ENCODE measurements at regions not wholly inside any gene's neighbourhood (a gene's known extent, or its start where the extent isn't known, plus 50 kb on each side); places are given as distances from the start of the nearest gene placed in this dataset.

DNA sequence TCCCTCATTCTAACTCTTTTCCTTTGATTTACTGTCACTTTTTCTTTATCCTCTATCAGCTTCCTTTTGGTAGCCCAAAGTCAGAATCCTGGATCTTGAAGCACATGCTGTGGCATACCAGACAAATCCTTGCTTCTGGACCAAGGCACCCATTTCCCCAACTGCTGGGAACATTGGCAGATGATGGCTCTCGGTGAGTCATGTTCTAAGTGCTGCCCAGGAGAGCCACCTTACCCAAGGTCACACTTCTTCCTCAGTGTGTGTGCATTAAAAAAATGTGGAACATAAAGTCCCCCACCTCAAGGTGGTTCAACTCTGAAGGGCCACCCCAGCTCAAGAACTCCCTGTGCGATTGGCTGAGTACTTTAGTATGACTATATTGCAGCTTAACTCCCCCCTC, 141.4 kb upstream of the PUM3 start:
- no peak for DNase-seq (ENCODE audit: low read depth in 2 of 2)

DNA sequence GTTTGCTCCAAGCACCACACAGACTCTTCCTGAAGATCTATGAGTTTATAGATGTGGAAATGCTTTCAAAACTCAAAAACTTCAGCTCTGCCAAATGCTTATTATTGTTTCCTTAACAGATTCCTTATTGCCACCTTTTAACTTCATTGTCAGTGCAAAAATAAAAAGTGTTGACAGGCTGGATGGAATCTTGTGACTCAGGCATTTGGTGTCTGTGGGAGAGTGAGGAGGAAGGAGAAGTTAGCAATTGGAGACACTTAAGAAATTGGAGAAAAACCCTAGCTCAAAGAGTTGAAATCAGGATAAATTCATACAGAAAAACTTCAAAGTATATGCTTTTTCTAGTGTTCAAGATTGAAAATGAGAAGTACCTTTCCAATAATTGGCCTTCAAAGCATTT, 140.6 kb upstream of the PUM3 start:
- peak; percentile 67 for DNase-seq (ENCODE audit: low read depth in 2 of 2)

DNA sequence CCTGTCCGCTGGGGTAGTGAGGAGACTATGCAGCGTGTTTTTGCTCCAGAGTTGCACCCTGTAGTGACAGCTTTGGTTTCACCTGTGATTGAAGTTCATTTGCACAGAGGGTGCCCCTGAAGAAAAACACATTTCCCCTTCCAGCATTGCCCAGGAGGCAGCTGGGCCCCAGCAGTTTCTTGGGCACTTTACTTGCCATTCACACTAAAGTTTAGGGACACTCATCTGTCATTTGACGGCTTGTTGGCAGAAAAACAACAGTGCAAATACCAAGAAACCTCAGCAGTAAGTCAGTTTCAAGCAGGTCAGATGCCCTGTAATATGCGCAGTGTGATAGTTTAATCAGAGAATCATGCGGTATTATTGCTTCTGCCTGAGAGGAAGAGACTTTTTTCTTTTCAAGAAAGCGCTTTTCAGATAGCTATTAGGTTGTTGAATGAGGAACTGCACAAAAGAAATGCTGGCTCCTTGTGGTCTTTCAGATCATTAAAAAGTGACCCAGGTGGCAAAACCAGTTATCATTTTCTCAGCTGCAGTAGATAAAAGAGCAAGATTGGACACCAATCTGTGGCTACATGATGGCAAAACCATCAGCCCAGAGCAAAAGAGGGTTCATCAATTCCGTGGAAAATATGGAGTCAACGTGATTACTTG, 136.2 kb upstream of the PUM3 start:
- no peak for DNase-seq (ENCODE audit: low read depth in 2 of 2)

DNA sequence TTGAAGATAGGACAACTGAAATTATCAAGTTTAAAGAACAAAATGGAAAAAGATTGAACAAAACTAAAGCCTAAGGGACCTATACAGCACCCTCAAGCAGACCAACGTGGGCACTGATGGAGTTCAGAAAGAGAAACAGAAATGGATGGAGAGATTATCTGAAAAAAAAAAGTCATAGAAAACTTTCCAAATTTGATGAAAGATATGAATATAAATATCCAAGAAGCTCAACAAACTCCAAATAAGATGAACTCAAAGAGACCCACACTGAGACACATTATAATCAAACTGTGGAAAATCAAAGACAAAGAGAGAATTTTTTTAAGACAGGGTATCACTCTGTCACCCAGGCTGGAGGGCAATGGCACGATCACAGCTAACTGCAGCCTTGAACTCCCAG, 128.6 kb upstream of the PUM3 start:
- DNase-seq (ENCODE audit: low read depth in 2 of 2): no peak

DNA sequence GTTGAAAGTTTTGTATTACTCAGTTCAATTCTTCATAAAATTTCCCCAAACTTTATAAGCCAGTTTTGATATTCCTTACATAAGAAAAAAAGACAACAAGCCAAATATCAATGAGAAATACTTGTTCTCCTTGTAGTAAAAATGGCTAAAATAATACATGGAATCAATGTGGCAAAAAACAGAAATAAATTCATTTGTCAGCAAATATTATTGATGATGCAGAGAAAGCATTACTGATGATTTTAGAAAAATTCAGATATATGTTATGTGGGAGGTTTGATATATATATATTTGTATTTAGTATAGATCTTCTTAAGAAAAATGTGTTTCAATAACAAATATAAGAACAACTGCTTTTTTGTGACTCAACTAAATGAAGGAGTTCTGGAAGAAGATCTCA, 127.0 kb upstream of the PUM3 start:
- no peak for DNase-seq (ENCODE audit: low read depth in 2 of 2)

DNA sequence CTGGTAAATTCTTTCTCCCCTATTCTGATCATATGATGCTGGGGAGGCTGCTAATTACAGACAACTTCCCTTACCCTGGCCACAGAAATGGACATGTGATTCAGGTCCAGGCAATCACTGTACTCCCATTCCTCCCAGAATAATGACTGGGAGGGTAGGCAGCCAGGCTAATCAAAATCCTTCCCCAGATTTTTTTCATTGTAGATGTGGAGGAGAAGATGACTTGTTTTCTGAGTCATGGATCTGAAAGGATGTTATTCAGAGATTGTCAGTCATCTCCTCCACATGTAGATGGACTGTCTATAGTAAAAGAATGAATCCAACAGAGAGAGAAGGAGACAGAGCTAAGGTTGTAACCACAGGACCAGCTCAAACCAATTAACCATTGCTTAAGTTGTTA, 123.9 kb upstream of the PUM3 start:
- DNase-seq (ENCODE audit: low read depth in 2 of 2): peak; percentile 68 to 69

DNA sequence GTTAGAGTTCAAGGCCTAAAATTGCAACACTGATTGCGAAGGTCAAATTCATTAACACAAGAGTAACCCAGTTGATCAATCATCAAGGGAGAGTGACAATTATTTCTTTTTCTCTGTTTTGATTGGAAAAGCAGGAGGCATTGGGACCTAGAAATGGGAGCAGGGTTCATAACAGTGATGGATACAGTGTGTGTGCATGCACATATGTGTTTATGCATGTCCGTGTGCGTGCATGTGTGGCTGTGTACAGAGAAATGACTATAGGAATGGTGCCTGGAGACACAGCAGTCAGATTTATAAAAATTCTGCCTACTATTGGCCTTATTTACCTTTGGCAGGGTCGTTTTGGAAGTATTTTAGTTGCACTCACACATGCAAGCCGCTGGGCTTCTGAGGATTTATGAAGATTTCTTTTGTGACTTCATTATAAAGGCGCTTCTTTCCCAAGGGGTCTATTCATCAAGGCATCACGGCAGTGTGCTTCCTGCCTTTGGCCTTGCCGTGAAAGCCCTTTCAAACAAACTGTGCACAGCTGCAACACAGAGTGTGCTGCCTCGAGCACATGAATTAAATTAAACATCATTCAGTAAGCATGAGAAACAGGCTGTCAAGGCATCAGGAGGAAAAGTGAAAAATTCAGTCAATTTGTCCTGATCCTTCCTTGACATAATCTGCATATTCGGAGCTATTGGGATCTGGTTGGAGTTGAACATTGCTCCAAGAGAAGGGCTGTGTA, 122.8 kb upstream of the PUM3 start:
- DNase-seq (ENCODE audit: low read depth in 2 of 2): peak; percentile 55 to 61

DNA sequence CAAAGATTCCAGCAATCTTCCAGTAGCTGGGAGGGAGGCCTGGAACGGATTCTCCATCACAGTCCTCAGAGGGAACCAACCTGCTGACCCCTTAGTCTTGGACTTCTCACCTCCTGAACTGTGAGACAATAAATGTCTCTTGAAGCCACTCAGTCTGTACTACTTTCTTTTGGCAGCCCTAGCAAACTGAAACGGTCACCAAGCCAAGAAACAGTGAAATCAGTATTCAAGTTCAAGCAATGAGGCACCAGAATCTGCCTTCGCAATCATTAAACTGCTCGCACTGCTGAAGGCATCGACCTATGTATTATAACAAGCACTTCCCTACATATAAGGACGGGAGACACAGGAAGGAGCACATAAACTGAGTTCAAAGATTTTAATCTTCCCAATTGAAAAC, 120.6 kb upstream of the PUM3 start:
- DNase-seq (ENCODE audit: low read depth in 2 of 2): no peak

DNA sequence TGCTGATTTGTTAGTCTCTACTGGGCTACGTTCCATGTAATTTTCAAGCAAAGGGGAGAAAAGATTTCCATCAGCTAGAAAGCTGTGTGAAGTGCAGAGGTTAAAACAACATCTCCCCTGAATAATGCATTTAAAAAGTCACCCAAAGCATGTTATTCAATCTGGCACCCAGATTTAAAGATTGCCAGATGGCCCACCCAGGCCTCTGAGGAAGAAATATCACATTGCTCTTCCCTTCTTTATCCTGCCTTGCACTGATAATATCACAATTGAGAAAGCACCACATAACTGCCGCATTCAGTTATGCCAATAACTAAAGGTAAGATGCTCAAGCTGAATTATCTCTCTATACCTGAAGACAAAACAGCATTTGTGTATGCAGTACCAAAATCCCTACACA, 119.4 kb upstream of the PUM3 start:
- no peak for DNase-seq (ENCODE audit: low read depth in 2 of 2)

DNA sequence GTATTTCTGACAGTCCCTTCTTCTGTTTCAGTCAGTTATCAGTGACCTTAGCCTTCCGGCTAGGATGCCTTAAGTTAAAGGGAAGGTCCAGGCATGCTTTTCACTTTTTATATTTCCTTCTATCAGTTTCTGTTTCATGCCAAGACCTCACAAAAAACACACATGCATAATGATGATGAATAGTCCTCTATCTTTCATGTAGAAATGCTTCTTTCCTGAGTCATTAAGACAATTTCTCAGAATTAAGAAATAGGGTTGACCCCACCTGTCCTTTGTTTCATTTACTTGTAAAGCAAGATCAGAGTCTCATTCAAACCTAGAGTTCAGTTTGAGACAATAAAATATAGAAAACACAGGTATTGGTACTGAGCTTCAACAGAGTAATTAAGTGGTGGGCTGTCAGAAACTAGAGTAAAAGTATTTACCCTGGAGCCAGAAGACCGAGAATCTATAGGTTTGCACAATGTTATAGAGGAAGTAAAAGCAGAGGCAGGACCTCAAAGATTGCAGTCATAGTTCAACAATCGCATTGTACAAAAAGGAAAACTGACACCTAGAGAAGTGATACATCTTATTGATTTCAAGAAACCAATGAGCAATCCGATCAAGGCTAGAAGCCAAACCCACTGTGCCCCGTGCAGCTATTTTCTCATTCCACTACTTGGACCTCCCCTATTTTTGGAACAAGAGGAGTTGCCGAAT, 118.7 kb upstream of the PUM3 start:
- DNase-seq (ENCODE audit: low read depth in 2 of 2): no peak

DNA sequence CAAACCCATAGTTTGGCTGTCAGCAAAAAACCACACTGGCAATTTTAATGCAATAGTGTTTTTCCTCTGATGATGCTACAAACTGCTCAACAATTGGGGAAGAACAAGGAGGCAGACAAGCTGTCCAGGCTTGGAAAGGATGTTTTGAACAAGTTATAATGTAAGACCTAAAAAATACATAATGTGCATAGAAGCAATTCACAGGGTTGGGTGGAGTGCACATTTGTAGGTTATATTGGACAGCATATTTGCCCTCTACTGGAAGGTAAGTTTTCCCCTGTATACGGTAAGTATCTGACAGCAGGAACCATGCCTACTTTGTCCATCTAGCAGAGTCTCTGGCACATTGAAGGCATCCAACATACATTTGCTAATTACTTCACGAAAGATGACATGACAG, 114.3 kb upstream of the PUM3 start:
- DNase-seq (ENCODE audit: low read depth in 2 of 2): no peak

DNA sequence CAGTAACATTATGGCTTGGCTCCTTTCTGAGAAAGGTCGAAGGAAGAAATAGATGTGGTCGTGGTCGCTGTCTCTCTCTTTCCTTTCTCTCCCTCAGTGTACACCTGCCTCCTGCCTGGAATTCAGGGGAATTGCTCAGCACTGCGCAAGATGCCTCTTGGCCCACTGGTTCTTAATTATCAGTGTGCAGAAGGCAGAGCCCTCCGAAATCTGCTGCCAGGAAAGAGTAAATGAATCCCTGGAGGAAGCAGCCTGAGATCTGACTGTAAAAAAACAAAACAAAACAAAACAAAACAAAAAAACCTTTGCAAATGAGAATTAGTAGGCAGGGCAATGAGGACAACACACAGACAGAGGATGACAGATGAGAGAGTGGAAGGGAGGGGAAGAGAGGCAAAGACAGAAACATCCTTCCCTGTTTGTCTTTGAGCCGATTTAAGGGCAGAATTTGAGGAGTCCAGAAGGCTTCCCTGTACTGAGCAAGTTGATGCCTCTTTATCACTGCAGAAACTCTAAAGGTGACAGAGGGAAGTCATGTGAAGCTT, 113.8 kb upstream of the PUM3 start:
- DNase-seq (ENCODE audit: low read depth in 2 of 2): no peak

DNA sequence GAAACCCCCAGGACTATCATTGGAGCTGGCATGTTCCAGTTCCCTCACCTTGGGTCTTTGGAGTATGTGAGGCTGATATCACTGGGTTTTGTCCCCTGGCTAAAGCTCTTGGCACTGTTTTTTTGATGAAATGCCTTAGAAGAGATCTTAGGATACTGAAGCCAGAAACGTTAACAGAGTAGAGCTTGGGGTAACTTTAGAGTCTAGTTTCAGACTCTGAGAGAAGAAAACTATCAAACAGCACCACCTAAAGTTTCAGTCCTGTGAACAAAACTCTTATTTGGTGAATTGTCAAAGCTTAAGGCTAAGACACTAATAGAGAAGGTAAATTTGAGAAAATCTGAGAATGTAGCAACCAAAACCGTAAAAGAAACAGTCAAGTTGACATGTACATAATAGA, 111.7 kb upstream of the PUM3 start:
- no peak for DNase-seq (ENCODE audit: low read depth in 2 of 2)

DNA sequence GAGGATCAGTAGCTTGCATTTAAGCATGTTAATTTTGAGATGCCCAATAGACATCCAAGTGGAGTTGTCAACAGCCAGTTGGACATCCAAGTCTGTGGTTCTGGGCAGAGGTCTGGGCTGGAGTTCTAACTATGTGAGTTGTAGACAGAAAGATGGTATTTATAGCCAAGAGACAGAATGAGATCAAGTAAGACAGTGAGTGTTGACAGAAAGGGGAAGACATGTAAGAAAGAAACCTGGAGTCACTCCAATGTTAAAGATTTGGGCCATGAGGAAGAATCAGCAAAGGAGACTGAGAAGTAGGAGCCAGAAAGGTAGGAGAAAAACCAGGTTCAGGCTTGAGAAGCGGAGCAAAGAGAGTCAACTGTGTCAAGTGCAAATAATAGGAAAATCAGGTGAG, 95.5 kb upstream of the PUM3 start:
- DNase-seq (ENCODE audit: low read depth in 2 of 2): no peak

DNA sequence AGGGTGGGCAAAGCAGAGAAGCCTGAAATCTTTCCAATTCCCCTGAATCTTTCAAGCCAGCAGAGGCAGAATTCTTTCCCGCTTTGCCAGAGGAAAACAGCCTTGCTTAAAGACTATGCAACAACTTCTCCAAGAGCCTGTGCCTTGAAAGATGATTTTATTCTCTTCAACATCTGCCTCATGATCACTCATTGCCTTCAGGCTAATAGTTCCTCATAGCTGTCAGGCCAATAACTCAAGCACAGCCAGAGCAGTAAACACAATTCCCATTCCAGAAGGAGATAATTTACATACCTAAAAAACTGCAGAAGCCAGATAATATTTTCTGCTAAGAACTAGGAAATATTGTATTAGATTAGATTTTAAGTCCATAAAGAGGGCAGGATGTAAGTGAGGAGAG, 92.3 kb upstream of the PUM3 start:
- no peak for DNase-seq (ENCODE audit: low read depth in 2 of 2)

DNA sequence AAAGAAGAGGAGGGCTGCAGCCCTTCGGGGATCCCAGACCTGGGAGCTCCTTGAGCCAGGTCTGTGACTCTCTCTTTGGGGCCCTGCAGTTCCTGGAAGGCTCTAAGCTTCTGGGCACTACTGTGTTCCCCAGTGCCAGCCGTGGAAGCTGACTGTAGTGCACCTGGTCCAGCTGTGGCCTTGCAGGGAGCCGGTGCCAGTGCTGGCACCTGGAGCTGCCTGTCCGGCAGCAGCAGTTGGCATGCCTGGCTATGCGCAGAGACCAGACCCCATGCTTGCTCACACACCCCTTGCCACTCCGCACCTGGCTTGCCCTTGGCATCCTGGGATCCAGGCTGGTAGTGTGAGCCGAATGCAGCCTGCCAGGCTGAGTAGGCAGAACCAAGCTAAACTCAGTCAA, 91.0 kb upstream of the PUM3 start:
- no peak for DNase-seq (ENCODE audit: low read depth in 2 of 2)

DNA sequence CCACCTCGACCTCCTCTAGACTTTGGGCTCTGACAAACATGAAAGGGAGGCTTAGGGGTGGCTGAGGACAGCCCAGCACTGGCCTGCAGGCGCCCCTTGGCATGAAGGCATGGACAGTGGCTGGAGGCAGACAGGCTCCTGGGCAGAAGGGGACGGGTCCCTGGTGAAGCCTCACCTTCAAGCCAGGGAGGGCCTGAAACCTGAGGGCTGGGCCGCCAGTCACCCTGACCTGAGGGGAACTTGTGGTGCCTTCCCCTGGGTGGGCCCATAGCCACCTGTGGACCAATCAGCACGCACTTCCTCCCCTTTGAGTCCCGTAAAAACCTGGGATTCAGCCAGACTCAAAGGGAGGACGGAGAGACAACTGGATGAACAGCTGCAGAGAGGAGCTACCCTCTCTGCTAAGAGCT, 90.4 kb upstream of the PUM3 start:
- DNase-seq (ENCODE audit: low read depth in 2 of 2): no peak

DNA sequence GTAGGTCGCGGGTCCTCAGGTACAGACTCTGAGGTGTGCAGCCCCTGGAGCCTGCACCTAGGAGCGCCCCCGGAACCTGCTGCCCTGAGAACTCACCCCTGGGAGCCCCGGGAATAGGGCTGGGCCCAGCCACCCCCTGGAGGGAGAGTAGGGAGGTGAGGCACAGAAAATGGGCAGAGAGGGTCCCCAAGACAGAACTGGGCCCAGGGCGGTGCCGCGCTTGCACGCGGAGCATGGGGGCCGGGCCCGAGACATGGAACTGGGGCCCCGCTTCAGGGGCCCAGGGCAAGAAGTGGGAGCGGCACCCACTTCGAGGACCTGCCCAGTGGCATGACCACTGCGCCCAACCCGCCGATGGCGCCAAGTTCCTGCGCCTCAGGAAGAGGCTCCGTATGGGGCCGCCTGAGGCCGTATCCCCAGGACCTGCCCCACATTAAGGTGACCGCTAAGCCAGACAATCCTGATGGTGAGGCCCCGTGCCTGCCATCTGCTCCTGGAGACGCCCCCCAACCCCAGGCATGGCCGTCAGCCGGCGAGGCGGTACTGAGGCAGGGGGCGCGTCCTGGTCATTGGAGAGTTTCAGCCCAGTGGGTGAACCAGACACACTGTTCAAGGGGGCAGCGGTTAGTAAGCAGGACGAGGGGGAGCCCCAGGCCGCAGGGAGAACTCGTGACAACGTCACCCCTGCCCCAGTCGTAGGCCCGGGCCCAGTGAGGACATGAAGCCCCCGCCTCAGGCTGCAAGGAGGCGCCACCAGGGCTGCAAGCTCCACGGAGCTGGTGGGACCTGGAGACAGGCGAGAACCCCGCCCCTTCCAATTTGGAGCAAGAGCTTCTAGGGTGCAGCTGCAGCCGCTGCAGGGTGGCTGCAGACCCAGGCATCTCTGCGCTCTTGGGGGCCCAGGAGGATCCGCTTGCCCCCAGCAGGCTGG, 89.5 kb upstream of the PUM3 start:
- no peak for DNase-seq (ENCODE audit: low read depth in 2 of 2)

DNA sequence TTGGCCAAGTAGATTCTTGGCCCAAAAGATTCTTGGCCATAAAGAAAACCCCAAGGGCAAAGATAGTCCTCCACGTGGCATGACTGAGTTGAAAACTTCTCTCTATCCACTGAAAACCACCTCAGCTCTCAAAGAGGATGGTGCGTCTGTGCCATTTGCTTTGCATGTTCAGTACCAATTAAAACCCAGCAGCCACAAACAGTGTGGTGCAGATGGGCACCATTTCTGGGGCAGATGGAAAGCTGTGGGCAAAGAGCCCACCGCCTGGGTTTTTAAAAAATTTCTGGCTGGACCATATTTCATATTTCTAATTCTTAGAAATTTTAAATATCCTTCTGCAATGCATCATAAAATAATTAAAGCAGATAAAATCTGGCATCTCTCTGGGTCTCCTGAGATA, 84.5 kb upstream of the PUM3 start:
- no peak for DNase-seq (ENCODE audit: low read depth in 2 of 2)

DNA sequence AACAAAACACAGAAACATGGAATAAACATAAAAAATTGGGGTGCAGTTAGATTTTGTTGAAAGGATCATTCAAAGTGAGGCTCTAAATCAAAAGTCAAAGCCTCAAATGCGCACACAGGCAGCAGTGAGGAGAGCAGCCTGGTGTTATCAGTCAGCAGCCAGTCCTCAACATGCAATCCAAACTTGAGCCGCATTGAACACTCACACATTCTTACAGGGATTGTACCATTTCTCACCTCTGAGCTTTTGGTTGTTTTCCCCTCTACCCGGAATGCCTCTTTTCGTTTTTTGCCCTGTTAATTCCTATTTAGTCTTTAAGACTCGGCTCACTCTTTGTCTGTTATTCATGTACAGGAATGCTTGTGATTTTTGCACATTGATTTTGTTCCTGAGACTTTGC, 81.1 kb upstream of the PUM3 start:
- no peak for DNase-seq (ENCODE audit: low read depth in 2 of 2)

DNA sequence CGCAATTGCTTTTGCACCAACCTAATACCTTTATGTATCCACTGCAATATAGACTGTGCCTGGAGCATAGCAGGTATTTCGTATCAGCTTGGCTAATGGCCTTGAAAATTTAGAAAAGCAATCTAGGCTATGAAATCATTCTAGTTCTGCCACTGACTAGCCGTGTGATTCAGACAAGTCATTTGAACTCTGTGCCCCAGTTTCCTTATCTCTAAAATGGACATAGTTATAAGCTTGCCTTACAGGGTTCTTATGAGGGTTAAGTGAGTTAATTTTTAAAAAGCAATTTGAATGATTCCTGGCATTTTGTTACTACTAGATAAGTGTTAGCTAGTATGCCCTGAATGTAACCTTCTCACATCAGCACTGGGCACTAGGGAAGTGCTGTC, 80.5 kb upstream of the PUM3 start:
- no peak for DNase-seq (ENCODE audit: low read depth in 2 of 2)
